Endothelial cell of umbilical vein (primary cell): ENCODE measurements at regions not wholly inside any gene's neighbourhood (a gene's known extent, or its start where the extent isn't known, plus 50 kb on each side); places are given as distances from the start of the nearest gene placed in this dataset.

Source experiments
- BruUV-seq: library from RNA; stranded (reverse); fragments of 400-500 nt; replicated peaks from 2 replicates; lab custom pipeline; 2021; lab: Mats Ljungman, UMichigan
- CTCF ChIA-PET: fragments of 300-600, 350-600 bp; sonication (Branson Sonifier 250); formaldehyde crosslinking; loops from one replicate; lab custom pipeline; 2021; ENCODE audit warnings: antibody characterized with exemption, inconsistent platforms; lab: Charles Lee
- POLR2A ChIA-PET: fragments of 300-600, 350-600 bp; sonication (Branson Sonifier 250); formaldehyde crosslinking; loops from one replicate; lab custom pipeline; 2021; ENCODE audit warnings: antibody characterized with exemption, inconsistent platforms; lab: Charles Lee
- DNase-seq: peaks from one replicate; pipeline ENCODE4 v3.0.0-alpha.2; 2011; ENCODE audit warnings: low read depth, low spot score
- FAIRE-seq: peaks from 2 replicates; lab custom pipeline; 2011; peaks lifted over from hg19 to GRCh38; lab: Jason Lieb, UNC
- H2AFZ ChIP-seq: 2 replicates; pipeline ENCODE4 v1.6.0; 2012; ENCODE audit warnings: low read depth, low read length, control low read depth, inconsistent platforms
- H3K27ac ChIP-seq: 2 replicates; pipeline ENCODE4 v1.5.1; 2011; ENCODE audit warnings: low read depth, mild to moderate bottlenecking, control low read depth, low read length, moderate library complexity; ENCODE audit not compliant: insufficient read depth
- H3K27me3 ChIP-seq, 2 experiments: 2 replicates each; pipeline versions ENCODE4 v1.6.0 to v1.6.1; 2011; ENCODE audit warnings: low read length in 2 of 2, mixed read lengths in 1 of 2; ENCODE audit not compliant: control insufficient read depth in 2 of 2, insufficient read depth in 2 of 2
- H3K36me3 ChIP-seq, 2 experiments: 2 replicates in 1 of 2; 3 replicates in 1 of 2; pipeline ENCODE4 v1.5.1; 2011; ENCODE audit warnings: low read length in 2 of 2, mild to moderate bottlenecking in 1 of 2, moderate library complexity in 1 of 2; ENCODE audit not compliant: control insufficient read depth in 2 of 2, insufficient read depth in 2 of 2; ENCODE audit errors: extremely low read depth in 1 of 2
- H3K4me1 ChIP-seq: 3 replicates; pipeline ENCODE4 v1.5.1; 2011; ENCODE audit warnings: mild to moderate bottlenecking, low read length; ENCODE audit not compliant: control insufficient read depth, insufficient read depth; ENCODE audit errors: extremely low read depth
- H3K4me2 ChIP-seq: 2 replicates; pipeline ENCODE4 v1.6.1; 2011; ENCODE audit warnings: low read length, control low read depth, mixed read lengths; ENCODE audit not compliant: insufficient read depth
- H3K4me3 ChIP-seq, 3 experiments: fragments of 200-600 bp in 1 of 3; sonication (generic), shearing (Covaris generic) in 1 of 3; replicated peaks in 1 of 3; 2 replicates each; pipeline ENCODE4 v1.5.1; 2011 to 2016; ENCODE audit warnings: control low read depth in 3 of 3, low read length in 3 of 3, mild to moderate bottlenecking in 2 of 3, inconsistent platforms in 1 of 3, low read depth in 1 of 3, moderate library complexity in 1 of 3; ENCODE audit not compliant: insufficient read depth in 1 of 3
- H3K79me2 ChIP-seq: 2 replicates; pipeline ENCODE4 v1.6.0; 2012; ENCODE audit warnings: low read length, inconsistent platforms; ENCODE audit not compliant: control insufficient read depth, insufficient read depth
- H3K9ac ChIP-seq: replicated peaks from 2 replicates; pipeline ENCODE3; 2011; ENCODE audit warnings: low read length, control low read depth; ENCODE audit not compliant: insufficient read depth; ENCODE audit errors: extremely low read depth
- H3K9me1 ChIP-seq: replicated peaks from 3 replicates; pipeline ENCODE4 v1.6.0; 2011; ENCODE audit warnings: mild to moderate bottlenecking, low read length; ENCODE audit not compliant: control insufficient read depth, insufficient read depth; ENCODE audit errors: extremely low read depth
- H3K9me3 ChIP-seq: replicated peaks from 2 replicates; pipeline ENCODE4 v1.5.1; 2012; ENCODE audit warnings: low read length, inconsistent platforms; ENCODE audit not compliant: control insufficient read depth, insufficient read depth
- H4K20me1 ChIP-seq: replicated peaks from 2 replicates; pipeline ENCODE3; 2011; ENCODE audit warnings: mild to moderate bottlenecking, low read length; ENCODE audit not compliant: control insufficient read depth, insufficient read depth; ENCODE audit errors: extremely low read depth
- CTCF ChIP-seq, 2 donors: IDR thresholded peaks; 1 replicate in 1 of 2; 2 replicates in 1 of 2; pipeline ENCODE4 v1.5.1; 2011; ENCODE audit warnings: low read length in 2 of 2, mild to moderate bottlenecking in 2 of 2, moderate library complexity in 2 of 2, control low read depth in 1 of 2, inconsistent platforms in 1 of 2, low read depth in 1 of 2; ENCODE audit not compliant: insufficient read depth in 1 of 2; ENCODE audit errors: extremely low read depth in 1 of 2
- EZH2 ChIP-seq: IDR thresholded peaks from 2 replicates; pipeline ENCODE4 v1.6.1; 2012; ENCODE audit warnings: borderline replicate concordance, low read depth, mild to moderate bottlenecking, moderate library complexity, low read length, inconsistent platforms; ENCODE audit not compliant: severe bottlenecking
- FOS ChIP-seq: IDR thresholded peaks from 2 replicates; pipeline ENCODE4 v1.6.1; 2011; ENCODE audit warnings: mild to moderate bottlenecking, low read length, moderate library complexity, borderline replicate concordance; ENCODE audit not compliant: insufficient read depth
- GATA2 ChIP-seq: IDR thresholded peaks from 2 replicates; pipeline ENCODE4 v1.7.0; 2011; ENCODE audit warnings: low read depth, mild to moderate bottlenecking, moderate library complexity, mixed read lengths, low read length; ENCODE audit not compliant: insufficient read length, insufficient read depth
- JUN ChIP-seq: IDR thresholded peaks from 2 replicates; pipeline ENCODE4 v1.6.1; 2011; ENCODE audit warnings: borderline replicate concordance, low read depth; ENCODE audit not compliant: insufficient read length, insufficient read depth
- MAX ChIP-seq: IDR thresholded peaks from 2 replicates; pipeline ENCODE4 v1.6.1; 2011; ENCODE audit not compliant: insufficient read depth, insufficient read length
- MYC ChIP-seq: IDR thresholded peaks from one replicate; pipeline ENCODE4 v1.6.1; 2011; ENCODE audit warnings: mild to moderate bottlenecking, low read depth, low read length
- POLR2A ChIP-seq: IDR thresholded peaks from 2 replicates; pipeline ENCODE4 v1.6.1; 2012; ENCODE audit warnings: low read depth, mild to moderate bottlenecking, control low read depth, low read length
- POLR2AphosphoS5 ChIP-seq: IDR thresholded peaks from 2 replicates; pipeline ENCODE4 v1.6.1; 2012; ENCODE audit warnings: low read depth, mild to moderate bottlenecking, control low read depth, low read length, moderate library complexity; ENCODE audit not compliant: insufficient read depth
- dilution Hi-C: fragments of 300-500 bp; cut with MboI; formaldehyde crosslinking; loops from one replicate; pipeline ENCODE4 v1.15.0; 2019; ENCODE audit warnings: low sequenced_read_pairs; ENCODE audit not compliant: extremely low pct_ligation_motif_present
- intact Hi-C: fragments of 100-400 bp; cut with micrococcal nuclease; formaldehyde crosslinking; loops from one replicate; pipeline ENCODE4 v1.10.0; 2022

- Histone ChIP-seq H3K36me3 (no peaks in the 10 kb centered on the region), H3K9me1 (no peaks in the 10 kb centered on the region), H3K4me2 (no peak overlapping the region), H3K27ac (no peak overlapping the region), H2AFZ (no peak overlapping the region), H3K9ac (no peak overlapping the region), H4K20me1 (no peaks in the 10 kb centered on the region), H3K4me1 (no peaks in the 10 kb centered on the region), H3K27me3 (no peaks in the 10 kb centered on the region), H3K79me2 (no peaks in the 10 kb centered on the region), H3K9me3 (no peaks in the 10 kb centered on the region), H3K4me3 (no peak overlapping the region)
- DNase-seq (no peak), FAIRE-seq (no peak)
- ChIA-PET POLR2A (no interaction called here), CTCF (no interaction called here)
- intact Hi-C loops (no loop called here), dilution Hi-C loops (no loop called here)
- no peak for TF ChIP-seq POLR2AphosphoS5
- TF ChIP-seq MAX = no peak
- no peak for TF ChIP-seq GATA2
- TF ChIP-seq CTCF (IDR thresholded peaks at IDR 0.05; ENCODE audit: extremely low read depth in 1 of 2, insufficient read depth in 1 of 2, low read depth in 1 of 2, low read length in 2 of 2) = no peak
- no peak for TF ChIP-seq FOS
- no peak for TF ChIP-seq EZH2
- no peak for TF ChIP-seq POLR2A
- TF ChIP-seq MYC = no peak
- no peak for TF ChIP-seq JUN
- no TSS peak for BruUV-seq
Observed at GRCh38 chr4:132792310-132792709, 356.8 kb upstream of the PCDH10 start.
